DND-41 (cell line): ENCODE measurements at regions not wholly inside any gene's neighbourhood (a gene's known extent, or its start where the extent isn't known, plus 50 kb on each side); places are given as distances from the start of the nearest gene placed in this dataset.

Experiments
- ATAC-seq: fragments of 200-7000 bp; cut with Tn5 transposase; 3 replicates; pipeline ENCODE4 v1.9.1; 2021; ENCODE audit warnings: low read depth; ENCODE audit not compliant: insufficient read depth
- DNase-seq: peaks from one replicate; pipeline ENCODE4 v3.0.0-alpha.2; 2020
- H2AFZ ChIP-seq: 2 replicates; pipeline ENCODE4 v1.6.0; 2012; ENCODE audit warnings: low read depth, low read length
- H3K27ac ChIP-seq: 2 replicates; pipeline ENCODE4 v1.5.1; 2012; ENCODE audit warnings: low read length, inconsistent platforms
- H3K27me3 ChIP-seq: fragments of 200-600 bp; sonication (generic); 2 replicates; pipeline ENCODE4 v1.6.0; 2012; ENCODE audit warnings: low read length, mild to moderate bottlenecking, inconsistent platforms; ENCODE audit not compliant: insufficient read depth, poor library complexity
- H3K36me3 ChIP-seq: 2 replicates; pipeline ENCODE4 v1.5.1; 2012; ENCODE audit warnings: low read length, inconsistent platforms; ENCODE audit not compliant: insufficient read depth
- H3K4me1 ChIP-seq: 2 replicates; pipeline ENCODE4 v1.5.1; 2012; ENCODE audit warnings: mild to moderate bottlenecking, low read length; ENCODE audit not compliant: insufficient read depth
- H3K4me2 ChIP-seq: 2 replicates; pipeline ENCODE4 v1.6.0; 2012; ENCODE audit warnings: mild to moderate bottlenecking, moderate library complexity, low read length, inconsistent platforms; ENCODE audit not compliant: insufficient read depth
- H3K4me3 ChIP-seq, 2 experiments: fragments of 200-600 bp in 1 of 2; shearing (Covaris generic) in 1 of 2; 2 replicates each; pipeline ENCODE4 v1.5.1; 2012 to 2016; ENCODE audit warnings: inconsistent platforms in 2 of 2, low read length in 2 of 2, mild to moderate bottlenecking in 2 of 2, low read depth in 1 of 2, moderate library complexity in 1 of 2
- H3K79me2 ChIP-seq: 2 replicates; pipeline ENCODE4 v1.6.0; 2012; ENCODE audit warnings: low read length, inconsistent platforms; ENCODE audit not compliant: insufficient read depth
- H3K9ac ChIP-seq: 2 replicates; pipeline ENCODE4 v1.6.0; 2012; ENCODE audit warnings: low read depth, mild to moderate bottlenecking, inconsistent platforms, low read length, moderate library complexity
- H3K9me3 ChIP-seq: 2 replicates; pipeline ENCODE4 v1.5.1; 2012; ENCODE audit warnings: low read length, moderate library complexity, mild to moderate bottlenecking, inconsistent platforms; ENCODE audit not compliant: insufficient read depth, severe bottlenecking
- H4K20me1 ChIP-seq: 2 replicates; pipeline ENCODE4 v1.6.0; 2012; ENCODE audit warnings: low read length; ENCODE audit not compliant: insufficient read depth
- EZH2 ChIP-seq: IDR thresholded peaks from 3 replicates; pipeline ENCODE4 v1.6.1; 2012; ENCODE audit warnings: borderline replicate concordance, low read depth, mild to moderate bottlenecking, moderate library complexity, low read length, inconsistent platforms; ENCODE audit not compliant: severe bottlenecking
- TF ChIP-seq, protein P1 (sequence below): IDR thresholded peaks from 2 replicates; pipeline ENCODE4 v1.5.1; 2012; ENCODE audit warnings: borderline replicate concordance, low read length, moderate library complexity, mild to moderate bottlenecking; ENCODE audit not compliant: poor library complexity, severe bottlenecking; ENCODE audit errors: extremely low read depth

DNA sequence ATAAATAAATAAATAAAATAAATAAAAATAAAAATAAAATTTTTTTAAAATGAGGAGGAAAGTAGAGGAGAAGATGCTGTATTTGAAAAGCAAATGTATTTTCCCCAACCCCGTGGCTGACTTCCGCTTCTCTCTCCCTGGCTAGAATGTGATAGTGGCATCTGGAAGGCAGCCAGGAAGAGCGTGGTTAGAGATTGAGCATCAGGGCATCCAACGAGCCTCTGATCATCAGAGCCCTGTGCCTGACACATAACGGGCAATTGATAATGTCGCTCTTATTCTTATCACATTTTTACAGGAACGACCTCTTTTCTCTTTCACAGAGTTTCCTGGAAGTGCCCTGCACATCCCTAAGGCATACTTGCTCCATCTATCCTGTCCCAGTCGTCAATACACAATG, 496.9 kb upstream of the TMEM132C start:
- DNase-seq = peak; percentile 23
- no peak overlapping the region for H3K9ac ChIP-seq
- no peaks in the 10 kb centered on the region for H3K36me3 ChIP-seq
- no peak overlapping the region for H3K4me3 ChIP-seq
- H3K27ac ChIP-seq = no peak overlapping the region
- H3K4me2 ChIP-seq = no peak overlapping the region
- no peaks in the 10 kb centered on the region for H3K4me1 ChIP-seq
- peak; percentile 70; the same call in 2 of the 3 replicates for ATAC-seq
- H3K27me3 ChIP-seq = no peaks in the 10 kb centered on the region
- no peaks in the 10 kb centered on the region for H3K9me3 ChIP-seq
- TF ChIP-seq EZH2 = no peak
- TF ChIP-seq, protein P1, sequence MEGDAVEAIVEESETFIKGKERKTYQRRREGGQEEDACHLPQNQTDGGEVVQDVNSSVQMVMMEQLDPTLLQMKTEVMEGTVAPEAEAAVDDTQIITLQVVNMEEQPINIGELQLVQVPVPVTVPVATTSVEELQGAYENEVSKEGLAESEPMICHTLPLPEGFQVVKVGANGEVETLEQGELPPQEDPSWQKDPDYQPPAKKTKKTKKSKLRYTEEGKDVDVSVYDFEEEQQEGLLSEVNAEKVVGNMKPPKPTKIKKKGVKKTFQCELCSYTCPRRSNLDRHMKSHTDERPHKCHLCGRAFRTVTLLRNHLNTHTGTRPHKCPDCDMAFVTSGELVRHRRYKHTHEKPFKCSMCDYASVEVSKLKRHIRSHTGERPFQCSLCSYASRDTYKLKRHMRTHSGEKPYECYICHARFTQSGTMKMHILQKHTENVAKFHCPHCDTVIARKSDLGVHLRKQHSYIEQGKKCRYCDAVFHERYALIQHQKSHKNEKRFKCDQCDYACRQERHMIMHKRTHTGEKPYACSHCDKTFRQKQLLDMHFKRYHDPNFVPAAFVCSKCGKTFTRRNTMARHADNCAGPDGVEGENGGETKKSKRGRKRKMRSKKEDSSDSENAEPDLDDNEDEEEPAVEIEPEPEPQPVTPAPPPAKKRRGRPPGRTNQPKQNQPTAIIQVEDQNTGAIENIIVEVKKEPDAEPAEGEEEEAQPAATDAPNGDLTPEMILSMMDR = no peak
- H4K20me1 ChIP-seq = no peaks in the 10 kb centered on the region
- H2AFZ ChIP-seq = no peak overlapping the region
- no peaks in the 10 kb centered on the region for H3K79me2 ChIP-seq

DNA sequence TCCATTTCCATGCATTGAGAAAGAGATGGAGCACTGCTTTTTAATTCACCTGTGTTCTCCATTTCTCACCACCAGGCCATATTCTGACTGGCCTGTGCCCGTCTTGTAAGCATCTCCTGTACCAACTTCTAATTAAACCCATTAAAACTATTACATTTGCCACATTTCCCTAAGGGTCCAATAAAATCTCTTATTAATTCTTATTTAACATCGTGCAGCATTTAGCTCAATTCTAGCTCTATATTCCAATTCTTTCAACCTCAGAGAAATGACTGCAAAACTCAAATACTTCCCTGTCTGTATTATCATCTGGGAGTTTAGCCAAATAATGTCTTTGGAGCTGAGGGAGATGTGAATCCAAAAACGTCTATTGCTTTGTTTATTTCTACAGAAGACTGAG, 495.4 kb upstream of the TMEM132C start:
- Histone ChIP-seq H3K79me2 (no peaks in the 10 kb centered on the region), H2AFZ (no peak overlapping the region), H3K27me3 (no peaks in the 10 kb centered on the region), H3K4me2 (no peak overlapping the region), H3K4me1 (no peaks in the 10 kb centered on the region), H3K27ac (no peak overlapping the region), H3K4me3 (no peak overlapping the region), H3K9me3 (no peaks in the 10 kb centered on the region), H3K9ac (no peak overlapping the region), H3K36me3 (no peaks in the 10 kb centered on the region), H4K20me1 (no peaks in the 10 kb centered on the region)
- ATAC-seq (no peak), DNase-seq (no peak)
- TF ChIP-seq, protein P1 = no peak
- no peak for TF ChIP-seq EZH2

DNA sequence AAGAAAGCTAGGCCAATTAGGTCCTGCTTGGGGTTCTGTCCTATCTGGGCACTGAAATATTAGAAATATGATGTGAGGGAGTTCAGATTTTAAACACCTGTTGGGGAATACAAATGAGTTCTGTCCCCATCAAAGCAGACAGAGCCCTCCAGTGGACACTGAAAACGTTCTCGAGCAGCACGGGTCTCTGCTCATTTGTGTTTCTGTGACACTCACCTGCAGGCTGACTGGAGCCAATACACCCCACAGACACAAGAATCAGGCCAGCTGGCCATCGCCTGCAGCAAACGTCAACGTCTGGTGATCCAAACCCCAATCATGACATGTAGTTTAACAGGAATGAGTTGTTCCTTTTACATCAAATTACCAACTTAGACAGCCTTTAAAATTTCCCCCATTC, 493.4 kb upstream of the TMEM132C start:
- ATAC-seq = no peak
- no peaks in the 10 kb centered on the region for H3K79me2 ChIP-seq
- H3K4me2 ChIP-seq = no peak overlapping the region
- DNase-seq = no peak
- no peak overlapping the region for H3K4me3 ChIP-seq
- H4K20me1 ChIP-seq = no peaks in the 10 kb centered on the region
- no peak overlapping the region for H2AFZ ChIP-seq
- H3K36me3 ChIP-seq = no peaks in the 10 kb centered on the region
- no peaks in the 10 kb centered on the region for H3K9me3 ChIP-seq
- H3K27me3 ChIP-seq = no peaks in the 10 kb centered on the region
- TF ChIP-seq, protein P1 = no peak
- no peak for TF ChIP-seq EZH2
- H3K27ac ChIP-seq = no peak overlapping the region
- no peak overlapping the region for H3K9ac ChIP-seq
- H3K4me1 ChIP-seq = no peaks in the 10 kb centered on the region

DNA sequence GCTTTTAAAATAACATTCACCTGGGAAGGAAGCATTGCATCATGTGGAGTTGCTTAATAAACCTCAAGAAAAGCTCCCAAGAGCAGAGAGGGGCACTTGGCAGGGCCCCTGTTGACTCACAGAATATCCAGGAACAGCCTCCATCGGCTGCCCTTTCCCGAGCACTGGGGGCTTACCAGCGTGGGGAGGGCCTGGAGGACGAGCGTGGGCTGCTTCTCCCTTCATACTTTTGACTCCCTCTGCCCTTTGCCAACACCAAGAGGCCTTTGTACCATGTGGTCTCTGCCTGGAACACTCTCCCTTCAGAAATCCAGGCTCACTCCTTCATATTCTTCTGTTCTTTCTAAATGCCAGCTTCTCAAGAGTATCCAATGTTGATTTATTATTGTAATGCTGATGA, 492.1 kb upstream of the TMEM132C start:
- no peak overlapping the region for H2AFZ ChIP-seq
- no peaks in the 10 kb centered on the region for H3K36me3 ChIP-seq
- H4K20me1 ChIP-seq = no peaks in the 10 kb centered on the region
- H3K9me3 ChIP-seq = no peaks in the 10 kb centered on the region
- H3K4me2 ChIP-seq = no peak overlapping the region
- H3K27ac ChIP-seq = no peak overlapping the region
- TF ChIP-seq, protein P1 = no peak
- no peaks in the 10 kb centered on the region for H3K4me1 ChIP-seq
- H3K4me3 ChIP-seq = no peak overlapping the region
- ATAC-seq (no peak), DNase-seq (no peak)
- H3K79me2 ChIP-seq = no peaks in the 10 kb centered on the region
- H3K27me3 ChIP-seq = no peaks in the 10 kb centered on the region
- H3K9ac ChIP-seq = no peak overlapping the region
